Endothelial cell of umbilical vein (primary cell): ENCODE measurements at regions not wholly inside any gene's neighbourhood (a gene's known extent, or its start where the extent isn't known, plus 50 kb on each side); places are given as distances from the start of the nearest gene placed in this dataset.

ENCODE experiments used
- BruUV-seq: library from RNA; stranded (reverse); fragments of 400-500 nt; replicated peaks from 2 replicates; lab custom pipeline; 2021; lab: Mats Ljungman, UMichigan
- CTCF ChIA-PET: fragments of 300-600, 350-600 bp; sonication (Branson Sonifier 250); formaldehyde crosslinking; loops from one replicate; lab custom pipeline; 2021; ENCODE audit warnings: antibody characterized with exemption, inconsistent platforms; lab: Charles Lee
- POLR2A ChIA-PET: fragments of 300-600, 350-600 bp; sonication (Branson Sonifier 250); formaldehyde crosslinking; loops from one replicate; lab custom pipeline; 2021; ENCODE audit warnings: antibody characterized with exemption, inconsistent platforms; lab: Charles Lee
- DNase-seq: peaks from one replicate; pipeline ENCODE4 v3.0.0-alpha.2; 2011; ENCODE audit warnings: low read depth, low spot score
- FAIRE-seq: peaks from 2 replicates; lab custom pipeline; 2011; peaks lifted over from hg19 to GRCh38; lab: Jason Lieb, UNC
- H2AFZ ChIP-seq: 2 replicates; pipeline ENCODE4 v1.6.0; 2012; ENCODE audit warnings: low read depth, low read length, control low read depth, inconsistent platforms
- H3K27ac ChIP-seq: 2 replicates; pipeline ENCODE4 v1.5.1; 2011; ENCODE audit warnings: low read depth, mild to moderate bottlenecking, control low read depth, low read length, moderate library complexity; ENCODE audit not compliant: insufficient read depth
- H3K27me3 ChIP-seq, 2 experiments: 2 replicates each; pipeline versions ENCODE4 v1.6.0 to v1.6.1; 2011; ENCODE audit warnings: low read length in 2 of 2, mixed read lengths in 1 of 2; ENCODE audit not compliant: control insufficient read depth in 2 of 2, insufficient read depth in 2 of 2
- H3K36me3 ChIP-seq, 2 experiments: 2 replicates in 1 of 2; 3 replicates in 1 of 2; pipeline ENCODE4 v1.5.1; 2011; ENCODE audit warnings: low read length in 2 of 2, mild to moderate bottlenecking in 1 of 2, moderate library complexity in 1 of 2; ENCODE audit not compliant: control insufficient read depth in 2 of 2, insufficient read depth in 2 of 2; ENCODE audit errors: extremely low read depth in 1 of 2
- H3K4me1 ChIP-seq: 3 replicates; pipeline ENCODE4 v1.5.1; 2011; ENCODE audit warnings: mild to moderate bottlenecking, low read length; ENCODE audit not compliant: control insufficient read depth, insufficient read depth; ENCODE audit errors: extremely low read depth
- H3K4me2 ChIP-seq: 2 replicates; pipeline ENCODE4 v1.6.1; 2011; ENCODE audit warnings: low read length, control low read depth, mixed read lengths; ENCODE audit not compliant: insufficient read depth
- H3K4me3 ChIP-seq, 3 experiments: fragments of 200-600 bp in 1 of 3; sonication (generic), shearing (Covaris generic) in 1 of 3; replicated peaks in 1 of 3; 2 replicates each; pipeline ENCODE4 v1.5.1; 2011 to 2016; ENCODE audit warnings: control low read depth in 3 of 3, low read length in 3 of 3, mild to moderate bottlenecking in 2 of 3, inconsistent platforms in 1 of 3, low read depth in 1 of 3, moderate library complexity in 1 of 3; ENCODE audit not compliant: insufficient read depth in 1 of 3
- H3K79me2 ChIP-seq: 2 replicates; pipeline ENCODE4 v1.6.0; 2012; ENCODE audit warnings: low read length, inconsistent platforms; ENCODE audit not compliant: control insufficient read depth, insufficient read depth
- H3K9ac ChIP-seq: replicated peaks from 2 replicates; pipeline ENCODE3; 2011; ENCODE audit warnings: low read length, control low read depth; ENCODE audit not compliant: insufficient read depth; ENCODE audit errors: extremely low read depth
- H3K9me1 ChIP-seq: replicated peaks from 3 replicates; pipeline ENCODE4 v1.6.0; 2011; ENCODE audit warnings: mild to moderate bottlenecking, low read length; ENCODE audit not compliant: control insufficient read depth, insufficient read depth; ENCODE audit errors: extremely low read depth
- H3K9me3 ChIP-seq: replicated peaks from 2 replicates; pipeline ENCODE4 v1.5.1; 2012; ENCODE audit warnings: low read length, inconsistent platforms; ENCODE audit not compliant: control insufficient read depth, insufficient read depth
- H4K20me1 ChIP-seq: replicated peaks from 2 replicates; pipeline ENCODE3; 2011; ENCODE audit warnings: mild to moderate bottlenecking, low read length; ENCODE audit not compliant: control insufficient read depth, insufficient read depth; ENCODE audit errors: extremely low read depth
- CTCF ChIP-seq, 2 donors: IDR thresholded peaks; 1 replicate in 1 of 2; 2 replicates in 1 of 2; pipeline ENCODE4 v1.5.1; 2011; ENCODE audit warnings: low read length in 2 of 2, mild to moderate bottlenecking in 2 of 2, moderate library complexity in 2 of 2, control low read depth in 1 of 2, inconsistent platforms in 1 of 2, low read depth in 1 of 2; ENCODE audit not compliant: insufficient read depth in 1 of 2; ENCODE audit errors: extremely low read depth in 1 of 2
- EZH2 ChIP-seq: IDR thresholded peaks from 2 replicates; pipeline ENCODE4 v1.6.1; 2012; ENCODE audit warnings: borderline replicate concordance, low read depth, mild to moderate bottlenecking, moderate library complexity, low read length, inconsistent platforms; ENCODE audit not compliant: severe bottlenecking
- FOS ChIP-seq: IDR thresholded peaks from 2 replicates; pipeline ENCODE4 v1.6.1; 2011; ENCODE audit warnings: mild to moderate bottlenecking, low read length, moderate library complexity, borderline replicate concordance; ENCODE audit not compliant: insufficient read depth
- GATA2 ChIP-seq: IDR thresholded peaks from 2 replicates; pipeline ENCODE4 v1.7.0; 2011; ENCODE audit warnings: low read depth, mild to moderate bottlenecking, moderate library complexity, mixed read lengths, low read length; ENCODE audit not compliant: insufficient read length, insufficient read depth
- JUN ChIP-seq: IDR thresholded peaks from 2 replicates; pipeline ENCODE4 v1.6.1; 2011; ENCODE audit warnings: borderline replicate concordance, low read depth; ENCODE audit not compliant: insufficient read length, insufficient read depth
- MAX ChIP-seq: IDR thresholded peaks from 2 replicates; pipeline ENCODE4 v1.6.1; 2011; ENCODE audit not compliant: insufficient read depth, insufficient read length
- MYC ChIP-seq: IDR thresholded peaks from one replicate; pipeline ENCODE4 v1.6.1; 2011; ENCODE audit warnings: mild to moderate bottlenecking, low read depth, low read length
- POLR2A ChIP-seq: IDR thresholded peaks from 2 replicates; pipeline ENCODE4 v1.6.1; 2012; ENCODE audit warnings: low read depth, mild to moderate bottlenecking, control low read depth, low read length
- POLR2AphosphoS5 ChIP-seq: IDR thresholded peaks from 2 replicates; pipeline ENCODE4 v1.6.1; 2012; ENCODE audit warnings: low read depth, mild to moderate bottlenecking, control low read depth, low read length, moderate library complexity; ENCODE audit not compliant: insufficient read depth
- dilution Hi-C: fragments of 300-500 bp; cut with MboI; formaldehyde crosslinking; loops from one replicate; pipeline ENCODE4 v1.15.0; 2019; ENCODE audit warnings: low sequenced_read_pairs; ENCODE audit not compliant: extremely low pct_ligation_motif_present
- intact Hi-C: fragments of 100-400 bp; cut with micrococcal nuclease; formaldehyde crosslinking; loops from one replicate; pipeline ENCODE4 v1.10.0; 2022

DNA sequence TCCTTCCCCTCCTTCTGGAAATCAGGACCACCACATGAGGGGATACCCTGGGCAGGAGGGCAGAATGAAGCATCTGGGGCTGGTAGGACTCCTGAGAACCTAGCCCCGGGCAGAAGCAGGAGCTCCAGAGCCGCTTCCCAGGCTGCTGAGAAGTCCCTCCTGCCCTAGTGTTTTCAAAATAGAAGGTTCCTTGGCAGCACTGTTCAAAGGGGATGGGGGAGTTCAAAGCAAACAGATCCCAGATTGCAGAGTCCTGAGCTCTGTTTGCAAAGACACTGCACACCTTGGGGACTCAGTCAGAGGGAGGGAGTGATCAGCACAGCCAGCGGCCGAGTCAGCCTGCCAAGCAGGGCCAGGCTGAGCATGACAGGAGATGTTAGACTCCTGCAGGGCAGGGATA lies 177.8 kb downstream of the PTPRU start:
- H2AFZ ChIP-seq = no peak overlapping the region
- BruUV-seq = no TSS peak
- no peak for DNase-seq
- FAIRE-seq = no peak
- H3K9ac ChIP-seq = no peak overlapping the region
- TF ChIP-seq JUN (no peak), GATA2 (no peak), POLR2A (no peak), FOS (no peak), EZH2 (no peak), CTCF (IDR thresholded peaks at IDR 0.05; ENCODE audit: extremely low read depth in 1 of 2, insufficient read depth in 1 of 2, low read depth in 1 of 2, low read length in 2 of 2) (no peak), POLR2AphosphoS5 (no peak), MYC (no peak), MAX (no peak)
- H3K36me3 ChIP-seq = no peaks in the 10 kb centered on the region
- no peaks in the 10 kb centered on the region for H3K9me3 ChIP-seq
- ChIA-PET CTCF (interaction anchor here (1.6 kb wide), 1 partner anchor 697 kb away, joined by 4 read pairs; no protein-coding TSS in a partner anchor), POLR2A (no interaction called here)
- H3K27me3 ChIP-seq = no peaks in the 10 kb centered on the region
- H3K4me1 ChIP-seq = no peaks in the 10 kb centered on the region
- dilution Hi-C loops (no loop called here), intact Hi-C loops (no loop called here)
- no peaks in the 10 kb centered on the region for H3K9me1 ChIP-seq
- no peak overlapping the region for H3K4me3 ChIP-seq
- no peaks in the 10 kb centered on the region for H3K79me2 ChIP-seq
- H4K20me1 ChIP-seq = no peaks in the 10 kb centered on the region
- H3K27ac ChIP-seq = no peak overlapping the region
- H3K4me2 ChIP-seq = no peak overlapping the region
